HCT116 (cell line): ENCODE measurements at regions not wholly inside any gene's neighbourhood (a gene's known extent, or its start where the extent isn't known, plus 50 kb on each side); places are given as distances from the start of the nearest gene placed in this dataset.

ENCODE experiments used
- EZH2 ChIP-seq: fragments of 200-600 bp; sonication (generic); IDR thresholded peaks from 2 replicates; pipeline ENCODE4 v1.6.1; 2017; ENCODE audit warnings: antibody characterized with exemption, mixed run types
- POLR2A ChIP-seq: IDR thresholded peaks from 2 replicates; pipeline ENCODE4 v1.7.0; 2011; ENCODE audit warnings: borderline replicate concordance; ENCODE audit not compliant: insufficient read depth, insufficient read length; ENCODE audit errors: extremely low read depth
- SIN3A ChIP-seq: IDR thresholded peaks from 2 replicates; pipeline ENCODE4 v1.6.1; 2012; ENCODE audit warnings: low read depth
- ZBTB33 ChIP-seq: IDR thresholded peaks from 2 replicates; pipeline ENCODE4 v1.6.1; 2011; ENCODE audit warnings: mild to moderate bottlenecking, low read length, moderate library complexity; ENCODE audit not compliant: insufficient replicate concordance; ENCODE audit errors: extremely low read depth
- TF ChIP-seq, protein P1 (sequence below), 3 experiments: fragments of 200-600 bp in 1 of 3; sonication (generic) in 1 of 3; IDR thresholded peaks in 2 of 3; conservative IDR thresholded peaks in 1 of 3; 2 replicates each; pipeline ENCODE4 v1.5.1; 2012 to 2017; ENCODE audit warnings: low read depth in 2 of 3, low read length in 2 of 3, antibody characterized with exemption in 1 of 3, borderline replicate concordance in 1 of 3, control low read depth in 1 of 3, mild to moderate bottlenecking in 1 of 3, mixed read lengths in 1 of 3, mixed run types in 1 of 3, moderate library complexity in 1 of 3; ENCODE audit not compliant: insufficient read depth in 1 of 3
- TF ChIP-seq, protein P2 (sequence below): IDR thresholded peaks from 2 replicates; pipeline ENCODE4 v1.6.1; 2012; ENCODE audit warnings: low read depth

GRCh38 chr2:220396287-220396686, 768.9 kb downstream of the SLC4A3 start:
- TF ChIP-seq, protein P1, sequence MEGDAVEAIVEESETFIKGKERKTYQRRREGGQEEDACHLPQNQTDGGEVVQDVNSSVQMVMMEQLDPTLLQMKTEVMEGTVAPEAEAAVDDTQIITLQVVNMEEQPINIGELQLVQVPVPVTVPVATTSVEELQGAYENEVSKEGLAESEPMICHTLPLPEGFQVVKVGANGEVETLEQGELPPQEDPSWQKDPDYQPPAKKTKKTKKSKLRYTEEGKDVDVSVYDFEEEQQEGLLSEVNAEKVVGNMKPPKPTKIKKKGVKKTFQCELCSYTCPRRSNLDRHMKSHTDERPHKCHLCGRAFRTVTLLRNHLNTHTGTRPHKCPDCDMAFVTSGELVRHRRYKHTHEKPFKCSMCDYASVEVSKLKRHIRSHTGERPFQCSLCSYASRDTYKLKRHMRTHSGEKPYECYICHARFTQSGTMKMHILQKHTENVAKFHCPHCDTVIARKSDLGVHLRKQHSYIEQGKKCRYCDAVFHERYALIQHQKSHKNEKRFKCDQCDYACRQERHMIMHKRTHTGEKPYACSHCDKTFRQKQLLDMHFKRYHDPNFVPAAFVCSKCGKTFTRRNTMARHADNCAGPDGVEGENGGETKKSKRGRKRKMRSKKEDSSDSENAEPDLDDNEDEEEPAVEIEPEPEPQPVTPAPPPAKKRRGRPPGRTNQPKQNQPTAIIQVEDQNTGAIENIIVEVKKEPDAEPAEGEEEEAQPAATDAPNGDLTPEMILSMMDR (IDR thresholded peaks at IDR 0.05 in 2 of 3, conservative IDR thresholded peaks at IDR 0.05 in 1 of 3; ENCODE audit: borderline replicate concordance in 1 of 3, insufficient read depth in 1 of 3, low read depth in 2 of 3, low read length in 2 of 3): no peak
- TF ChIP-seq EZH2: no peak
- no peak for TF ChIP-seq SIN3A
- TF ChIP-seq ZBTB33: no peak
- TF ChIP-seq, protein P2, sequence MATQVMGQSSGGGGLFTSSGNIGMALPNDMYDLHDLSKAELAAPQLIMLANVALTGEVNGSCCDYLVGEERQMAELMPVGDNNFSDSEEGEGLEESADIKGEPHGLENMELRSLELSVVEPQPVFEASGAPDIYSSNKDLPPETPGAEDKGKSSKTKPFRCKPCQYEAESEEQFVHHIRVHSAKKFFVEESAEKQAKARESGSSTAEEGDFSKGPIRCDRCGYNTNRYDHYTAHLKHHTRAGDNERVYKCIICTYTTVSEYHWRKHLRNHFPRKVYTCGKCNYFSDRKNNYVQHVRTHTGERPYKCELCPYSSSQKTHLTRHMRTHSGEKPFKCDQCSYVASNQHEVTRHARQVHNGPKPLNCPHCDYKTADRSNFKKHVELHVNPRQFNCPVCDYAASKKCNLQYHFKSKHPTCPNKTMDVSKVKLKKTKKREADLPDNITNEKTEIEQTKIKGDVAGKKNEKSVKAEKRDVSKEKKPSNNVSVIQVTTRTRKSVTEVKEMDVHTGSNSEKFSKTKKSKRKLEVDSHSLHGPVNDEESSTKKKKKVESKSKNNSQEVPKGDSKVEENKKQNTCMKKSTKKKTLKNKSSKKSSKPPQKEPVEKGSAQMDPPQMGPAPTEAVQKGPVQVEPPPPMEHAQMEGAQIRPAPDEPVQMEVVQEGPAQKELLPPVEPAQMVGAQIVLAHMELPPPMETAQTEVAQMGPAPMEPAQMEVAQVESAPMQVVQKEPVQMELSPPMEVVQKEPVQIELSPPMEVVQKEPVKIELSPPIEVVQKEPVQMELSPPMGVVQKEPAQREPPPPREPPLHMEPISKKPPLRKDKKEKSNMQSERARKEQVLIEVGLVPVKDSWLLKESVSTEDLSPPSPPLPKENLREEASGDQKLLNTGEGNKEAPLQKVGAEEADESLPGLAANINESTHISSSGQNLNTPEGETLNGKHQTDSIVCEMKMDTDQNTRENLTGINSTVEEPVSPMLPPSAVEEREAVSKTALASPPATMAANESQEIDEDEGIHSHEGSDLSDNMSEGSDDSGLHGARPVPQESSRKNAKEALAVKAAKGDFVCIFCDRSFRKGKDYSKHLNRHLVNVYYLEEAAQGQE: no peak
- no peak for TF ChIP-seq POLR2A
